ENCODE measurements at regions not wholly inside any gene's neighbourhood (a gene's known extent, or its start where the extent isn't known, plus 50 kb on each side); places are given as distances from the start of the nearest gene placed in this dataset.

DNA sequence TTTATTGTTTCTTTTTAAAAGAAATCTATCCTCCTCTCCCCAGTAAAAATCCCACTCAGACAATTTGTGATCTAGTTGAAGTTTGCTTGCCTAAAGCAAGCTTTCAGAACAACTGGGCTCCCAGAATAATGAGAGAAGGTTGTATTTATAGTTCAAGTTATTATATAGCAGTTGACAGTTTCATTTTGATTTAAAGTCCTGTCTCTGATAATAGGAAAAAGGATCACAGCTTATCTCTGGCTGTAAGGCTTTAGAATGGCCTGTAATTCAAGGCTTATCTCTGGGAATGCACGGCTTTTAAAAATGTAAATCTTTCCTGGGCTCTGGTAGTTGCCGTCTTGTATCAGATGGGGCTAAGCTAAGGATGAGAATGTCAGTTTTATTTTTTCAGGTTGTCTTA, 123.3 kb upstream of the TMTC4 start:
- Histone ChIP-seq H3K9me3 (peaks cover 0 to 5% (median 0%) of the 10 kb centered on the region in 4 donors), H3K27me3 (no peaks in the 10 kb centered on the region), H3K4me3 (no peak overlapping the region), H3K4me1 (no peaks in the 10 kb centered on the region), H3K27ac (no peak overlapping the region), H3K36me3 (no peaks in the 10 kb centered on the region)
- WGBS, 2 donors, result 43 to 69% methylated on average over 2 of the region's 2 CpGs
- no peak for TF ChIP-seq POLR2A (IDR thresholded peaks at IDR 0.05)
- no peak for TF ChIP-seq CTCF (IDR thresholded peaks at IDR 0.05)
- TF ChIP-seq EP300 (IDR thresholded peaks at IDR 0.05), result no peak
- no peak for DNase-seq (ENCODE audit: low spot score in 2 of 2)

DNA sequence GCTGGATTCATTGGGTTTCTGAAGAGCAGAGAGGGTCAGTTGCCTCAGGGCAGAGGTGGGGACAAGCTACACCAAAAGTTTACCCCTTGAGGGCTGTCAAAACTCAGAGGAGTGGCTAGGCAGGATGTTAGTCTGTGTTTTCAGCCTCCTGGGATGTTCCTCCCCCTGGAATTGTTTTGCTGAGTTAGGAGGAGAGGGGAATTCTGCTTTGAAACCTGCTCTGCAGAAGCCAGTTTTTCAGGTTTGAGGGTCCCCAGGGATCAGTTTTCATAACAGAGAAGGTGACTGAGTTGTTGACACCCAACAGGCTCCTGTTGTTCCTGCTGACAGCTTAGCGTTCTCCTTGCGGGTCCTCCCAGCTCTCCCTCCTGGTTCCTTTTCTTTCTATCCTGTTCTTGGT, 121.9 kb upstream of the TMTC4 start:
- DNase-seq (ENCODE audit: low spot score in 2 of 2), result no peak
- TF ChIP-seq POLR2A (IDR thresholded peaks at IDR 0.05), result no peak
- TF ChIP-seq EP300 (IDR thresholded peaks at IDR 0.05), result no peak
- no peak for TF ChIP-seq CTCF (IDR thresholded peaks at IDR 0.05)
- no peaks in the 10 kb centered on the region for H3K4me1 ChIP-seq
- peaks cover 0 to 5% (median 0%) of the 10 kb centered on the region in 4 donors for H3K9me3 ChIP-seq
- H3K36me3 ChIP-seq, result no peaks in the 10 kb centered on the region
- WGBS, 2 donors, result 84 to 97% methylated on average over 2 of the region's 2 CpGs
- H3K27me3 ChIP-seq, result no peaks in the 10 kb centered on the region
- no peak overlapping the region for H3K4me3 ChIP-seq
- no peak overlapping the region for H3K27ac ChIP-seq

DNA sequence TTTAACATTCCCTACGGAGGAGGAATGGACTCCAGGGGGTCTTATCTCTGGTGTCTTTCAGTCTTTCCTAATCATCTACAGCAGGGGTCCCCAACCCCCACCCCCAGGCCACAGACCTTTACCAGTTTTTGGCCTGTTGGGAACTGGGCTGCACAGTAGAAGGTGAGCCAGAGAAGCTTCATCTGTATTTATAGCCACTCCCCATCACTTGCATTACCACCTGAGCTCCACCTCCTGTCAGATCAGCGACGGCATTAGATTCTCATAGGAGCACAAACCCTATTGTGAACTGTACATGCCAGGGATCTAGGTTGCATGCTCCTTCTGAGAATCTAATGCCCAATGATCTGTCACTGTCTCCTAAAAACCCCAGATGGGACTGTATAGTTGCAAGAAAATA, 120.0 kb upstream of the TMTC4 start:
- H3K4me3 ChIP-seq, result no peak overlapping the region
- peaks cover 0 to 7% (median 0%) of the 10 kb centered on the region in 4 donors for H3K4me1 ChIP-seq
- no peak for DNase-seq (ENCODE audit: low spot score in 2 of 2)
- no peaks in the 10 kb centered on the region for H3K27me3 ChIP-seq
- no peaks in the 10 kb centered on the region for H3K36me3 ChIP-seq
- WGBS, 2 donors, result 81 to 94% methylated on average over 3 of the region's 3 CpGs
- H3K27ac ChIP-seq, result no peak overlapping the region
- TF ChIP-seq POLR2A (IDR thresholded peaks at IDR 0.05) (no peak), CTCF (IDR thresholded peaks at IDR 0.05) (no peak), EP300 (IDR thresholded peaks at IDR 0.05) (no peak)
- peaks cover 0 to 5% (median 0%) of the 10 kb centered on the region in 4 donors for H3K9me3 ChIP-seq

- H3K9me3 ChIP-seq, result peaks cover 0 to 14% (median 0%) of the 10 kb centered on the region in 4 donors
- H3K4me1 ChIP-seq, result peaks cover 0 to 9% (median 0%) of the 10 kb centered on the region in 4 donors
- 0 to 26% methylated on average over 1 of the region's 1 CpG for WGBS, 2 donors
- H3K36me3 ChIP-seq, result no peaks in the 10 kb centered on the region
- no peak for DNase-seq (ENCODE audit: low spot score in 2 of 2)
- H3K27me3 ChIP-seq, result no peaks in the 10 kb centered on the region
- H3K27ac ChIP-seq, result no peak overlapping the region
- no peak overlapping the region for H3K4me3 ChIP-seq
- no peak for TF ChIP-seq POLR2A (IDR thresholded peaks at IDR 0.05)
- TF ChIP-seq CTCF (IDR thresholded peaks at IDR 0.05), result no peak
- TF ChIP-seq EP300 (IDR thresholded peaks at IDR 0.05), result no peak
Measured at GRCh38 chr13:100790405-100790804, 115.8 kb upstream of the TMTC4 start.

- no peak for DNase-seq (ENCODE audit: low spot score in 2 of 2)
- H3K4me1 ChIP-seq, result peaks cover 0 to 9% (median 0%) of the 10 kb centered on the region in 4 donors
- no peaks in the 10 kb centered on the region for H3K27me3 ChIP-seq
- H3K4me3 ChIP-seq, result no peak overlapping the region
- no peaks in the 10 kb centered on the region for H3K36me3 ChIP-seq
- peak overlapping the region in 2 of 4 donors; percentile 19 to 60 for H3K27ac ChIP-seq
- peaks cover 0 to 14% (median 0%) of the 10 kb centered on the region in 4 donors for H3K9me3 ChIP-seq
- 45 to 62% methylated on average over 3 of the region's 3 CpGs for WGBS, 2 donors
- no peak for TF ChIP-seq POLR2A (IDR thresholded peaks at IDR 0.05)
- TF ChIP-seq CTCF (IDR thresholded peaks at IDR 0.05), result no peak
- TF ChIP-seq EP300 (IDR thresholded peaks at IDR 0.05), result no peak
Measured at GRCh38 chr13:100789968-100790367, 115.4 kb upstream of the TMTC4 start.
